T-helper 17 cell (primary cell): ENCODE measurements at regions not wholly inside any gene's neighbourhood (a gene's known extent, or its start where the extent isn't known, plus 50 kb on each side); places are given as distances from the start of the nearest gene placed in this dataset.
A peak's percentile ranks its signal among the peaks of the same experiment; 100 is the strongest.

Experiments used
- ATAC-seq: fragments of 150-1000 bp; cut with Tn5 transposase; 2 replicates; pipeline ENCODE4 v1.10.0; 2021; ENCODE audit warnings: mild to moderate bottlenecking, moderate library complexity
- DNase-seq, 3 donors: peaks; one replicate each; pipeline versions ENCODE4 v3.0.0 to v3.0.0-alpha.2; 2020 to 2021
- H3K9me3 ChIP-seq: one replicate; pipeline ENCODE4 v1.7.0; 2013; ENCODE audit warnings: low read length, mild to moderate bottlenecking; ENCODE audit not compliant: control insufficient read depth, poor library complexity, severe bottlenecking
- H3K27ac Mint-ChIP-seq: one replicate; pipeline ENCODE4 v1.8.0; 2022; ENCODE audit warnings: mild to moderate bottlenecking, moderate library complexity, mixed read lengths
- H3K27me3 Mint-ChIP-seq: one replicate; pipeline ENCODE4 v1.8.0; 2022; ENCODE audit warnings: mixed read lengths
- H3K36me3 Mint-ChIP-seq: one replicate; pipeline ENCODE4 v1.8.0; 2022; ENCODE audit warnings: low read depth, mixed read lengths
- H3K4me1 Mint-ChIP-seq: one replicate; pipeline ENCODE4 v1.8.0; 2022; ENCODE audit warnings: mild to moderate bottlenecking, mixed read lengths
- H3K4me3 Mint-ChIP-seq: one replicate; pipeline ENCODE4 v1.8.0; 2022; ENCODE audit warnings: mild to moderate bottlenecking, moderate library complexity, mixed read lengths

DNA sequence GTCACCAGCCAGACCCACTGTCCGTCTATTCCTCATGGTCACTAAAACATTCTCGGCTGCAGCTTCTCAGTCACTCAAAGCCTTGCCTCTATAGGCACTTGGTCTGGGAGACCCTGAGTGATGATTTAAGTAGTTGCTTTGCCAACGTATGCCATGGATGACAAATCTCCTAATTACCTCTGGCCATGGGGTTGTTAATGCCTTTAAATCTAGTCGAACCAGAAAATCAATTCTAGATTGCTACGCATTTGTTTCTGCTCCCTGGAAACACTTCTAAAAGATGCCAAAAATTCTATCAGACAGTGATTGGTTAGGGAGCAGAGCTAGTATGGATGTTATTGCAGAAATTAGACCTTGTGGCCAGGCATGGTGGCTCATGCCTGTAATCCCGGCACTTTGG, 57.0 kb upstream of the RTL6 start:
- Mint-ChIP-seq H3K4me3 (no peak overlapping the region), H3K4me1 (peaks cover 10% of the 10 kb centered on the region), H3K27ac (no peak overlapping the region), H3K27me3 (peaks cover 54% of the 10 kb centered on the region), H3K36me3 (peaks cover 8% of the 10 kb centered on the region)
- no peaks in the 10 kb centered on the region for H3K9me3 ChIP-seq
- ATAC-seq: no peak
- DNase-seq: no peak

DNA sequence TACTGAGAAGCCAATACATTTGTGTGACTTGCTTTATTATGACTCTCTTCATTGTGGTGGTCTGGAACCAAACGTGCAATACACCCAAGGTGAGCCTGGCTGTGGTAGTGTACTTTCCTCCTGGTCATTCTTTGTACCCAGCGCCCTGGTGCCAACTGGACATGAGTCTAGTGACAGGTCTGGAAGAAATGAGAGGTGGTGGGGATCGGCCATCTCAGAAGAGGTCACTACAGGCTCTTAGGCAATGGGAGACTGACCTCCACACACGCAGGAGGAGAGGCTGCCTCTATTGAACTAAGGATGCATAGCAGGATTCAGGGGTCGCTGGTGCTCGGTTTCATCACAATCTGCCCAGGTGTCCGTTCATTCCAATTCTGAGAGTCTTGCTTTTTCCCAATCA, 56.4 kb upstream of the RTL6 start:
- H3K4me3 Mint-ChIP-seq: no peak overlapping the region
- H3K4me1 Mint-ChIP-seq: peaks cover 10% of the 10 kb centered on the region
- H3K9me3 ChIP-seq: no peaks in the 10 kb centered on the region
- peaks cover 8% of the 10 kb centered on the region for H3K36me3 Mint-ChIP-seq
- DNase-seq (no peak), ATAC-seq (no peak)
- no peak overlapping the region for H3K27ac Mint-ChIP-seq
- peaks cover 48% of the 10 kb centered on the region for H3K27me3 Mint-ChIP-seq

DNA sequence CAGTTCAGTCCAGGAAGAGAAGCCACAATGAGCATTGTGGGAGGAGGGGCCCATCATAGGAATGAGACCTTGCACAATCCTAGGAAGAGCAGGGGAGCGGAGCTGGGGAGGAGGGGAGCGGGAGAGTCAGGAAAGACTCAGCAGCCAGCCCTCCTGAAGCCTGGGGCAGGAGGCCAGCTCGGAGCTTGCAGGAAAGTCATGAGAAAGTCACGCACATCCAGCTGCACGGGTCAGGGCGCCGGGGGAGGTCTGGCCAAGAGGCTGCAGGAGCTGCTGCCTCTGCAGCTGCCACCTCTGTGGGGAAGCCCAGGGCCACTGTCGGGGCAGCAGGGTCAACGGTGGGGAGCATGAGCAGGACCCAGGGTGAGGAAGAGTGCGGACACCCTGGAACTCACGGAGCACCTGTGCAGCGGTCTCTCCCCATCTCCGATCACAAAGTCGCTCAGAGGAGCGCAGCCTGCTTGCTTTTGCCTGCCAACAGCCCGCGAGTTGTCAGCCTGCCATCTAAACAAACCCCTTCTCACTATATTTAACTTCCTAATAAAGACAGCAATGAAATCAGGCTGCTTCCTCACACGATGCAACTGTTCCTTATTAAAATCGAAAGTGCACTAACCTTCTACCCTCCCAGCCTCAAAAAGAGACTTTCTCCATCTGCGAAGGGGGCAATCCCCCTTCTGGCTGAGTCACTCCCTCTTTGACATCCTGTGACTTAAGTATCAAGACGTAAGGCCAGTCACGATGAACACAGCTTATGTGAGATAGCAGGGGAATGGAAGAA, 52.9 kb upstream of the RTL6 start:
- Mint-ChIP-seq H3K27me3 (peaks cover 45% of the 10 kb centered on the region), H3K27ac (no peak overlapping the region), H3K4me3 (no peak overlapping the region), H3K4me1 (peaks cover 16% of the 10 kb centered on the region), H3K36me3 (peaks cover 6% of the 10 kb centered on the region)
- DNase-seq (no peak), ATAC-seq (peak; percentile 41)
- H3K9me3 ChIP-seq: no peaks in the 10 kb centered on the region

DNA sequence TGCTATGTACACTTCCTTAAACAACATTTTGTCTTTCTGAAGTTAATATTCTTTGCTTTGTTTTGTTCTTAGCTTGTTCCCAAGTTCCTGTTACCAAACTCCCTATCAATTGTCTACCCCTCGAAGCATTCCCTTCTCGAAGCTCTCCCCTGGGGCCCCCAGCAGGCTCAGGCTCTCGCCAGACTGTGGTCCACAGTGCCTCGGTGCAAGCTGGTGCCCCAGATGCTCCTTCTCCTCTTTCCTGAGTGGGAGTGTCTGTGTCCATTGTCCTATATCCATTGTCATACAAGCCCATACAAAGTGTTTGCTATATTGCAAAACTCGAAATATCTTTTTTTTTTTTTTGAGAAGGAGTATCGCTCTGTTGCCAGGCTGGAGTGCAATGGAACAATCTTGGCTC, 51.7 kb upstream of the RTL6 start:
- peaks cover 12% of the 10 kb centered on the region for H3K4me1 Mint-ChIP-seq

DNA sequence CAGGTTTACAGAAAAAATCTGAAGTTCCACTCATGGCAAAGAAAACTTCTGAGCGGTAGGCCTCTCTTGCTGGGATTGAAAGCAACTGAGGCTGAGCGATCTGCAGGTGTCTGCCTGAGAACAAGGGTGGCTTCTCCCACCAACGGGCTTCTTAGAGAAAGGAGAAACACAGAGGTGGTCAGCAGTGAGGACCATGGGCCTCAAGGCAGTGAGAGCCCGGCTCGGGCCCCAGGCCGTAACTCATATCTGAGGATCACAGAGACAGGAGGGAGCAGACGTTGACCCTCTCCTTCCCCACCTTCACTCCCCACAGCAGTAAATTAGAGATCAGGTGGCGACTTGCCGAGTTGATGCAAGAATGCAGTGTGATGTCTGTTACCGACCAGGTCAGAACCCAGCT, 50.9 kb upstream of the RTL6 start:
- no peak for ATAC-seq
- H3K27me3 Mint-ChIP-seq: peaks cover 35% of the 10 kb centered on the region
- H3K36me3 Mint-ChIP-seq: peaks cover 2% of the 10 kb centered on the region
- no peak for DNase-seq
- H3K4me1 Mint-ChIP-seq: peaks cover 12% of the 10 kb centered on the region
- no peak overlapping the region for H3K27ac Mint-ChIP-seq
- no peak overlapping the region for H3K4me3 Mint-ChIP-seq
- H3K9me3 ChIP-seq: no peaks in the 10 kb centered on the region

More for the DNA sequence above, 51.7 kb upstream of the RTL6 start:
- DNase-seq (no peak), ATAC-seq (no peak)
- H3K9me3 ChIP-seq: no peaks in the 10 kb centered on the region
- Mint-ChIP-seq H3K27me3 (peaks cover 40% of the 10 kb centered on the region), H3K36me3 (peaks cover 2% of the 10 kb centered on the region), H3K4me3 (no peak overlapping the region), H3K27ac (no peak overlapping the region)
